Sigmoid colon (tissue), 4 donors: ENCODE measurements at regions not wholly inside any gene's neighbourhood (a gene's known extent, or its start where the extent isn't known, plus 50 kb on each side); places are given as distances from the start of the nearest gene placed in this dataset.

Experiments
- EP300 ChIP-seq, 4 donors: sonication (generic); formaldehyde crosslinking; IDR thresholded peaks; one replicate each; pipeline ENCODE4 v1.6.1; 2017; ENCODE audit warnings: antibody characterized with exemption in 4 of 4
- POLR2A ChIP-seq, 2 donors: fragments of 450-650 bp; IDR thresholded peaks; one replicate each; pipeline ENCODE4 v1.6.1; 2016; ENCODE audit warnings: antibody characterized with exemption in 2 of 2, mild to moderate bottlenecking in 2 of 2, moderate library complexity in 2 of 2
- POLR2AphosphoS5 ChIP-seq, 4 donors: sonication (generic); formaldehyde crosslinking; IDR thresholded peaks; one replicate each; pipeline ENCODE4 v1.6.1; 2017; ENCODE audit warnings: antibody characterized with exemption in 4 of 4
- TF ChIP-seq, protein P1 (sequence below), 4 experiments: fragments of 450-650 bp in 3 of 4; fragments of 200-600 bp in 1 of 4; IDR thresholded peaks; one replicate each; pipeline ENCODE4 v1.5.1; 2016 to 2019; ENCODE audit warnings: antibody characterized with exemption in 4 of 4, mild to moderate bottlenecking in 3 of 4, moderate library complexity in 2 of 4

- TF ChIP-seq, protein P1, sequence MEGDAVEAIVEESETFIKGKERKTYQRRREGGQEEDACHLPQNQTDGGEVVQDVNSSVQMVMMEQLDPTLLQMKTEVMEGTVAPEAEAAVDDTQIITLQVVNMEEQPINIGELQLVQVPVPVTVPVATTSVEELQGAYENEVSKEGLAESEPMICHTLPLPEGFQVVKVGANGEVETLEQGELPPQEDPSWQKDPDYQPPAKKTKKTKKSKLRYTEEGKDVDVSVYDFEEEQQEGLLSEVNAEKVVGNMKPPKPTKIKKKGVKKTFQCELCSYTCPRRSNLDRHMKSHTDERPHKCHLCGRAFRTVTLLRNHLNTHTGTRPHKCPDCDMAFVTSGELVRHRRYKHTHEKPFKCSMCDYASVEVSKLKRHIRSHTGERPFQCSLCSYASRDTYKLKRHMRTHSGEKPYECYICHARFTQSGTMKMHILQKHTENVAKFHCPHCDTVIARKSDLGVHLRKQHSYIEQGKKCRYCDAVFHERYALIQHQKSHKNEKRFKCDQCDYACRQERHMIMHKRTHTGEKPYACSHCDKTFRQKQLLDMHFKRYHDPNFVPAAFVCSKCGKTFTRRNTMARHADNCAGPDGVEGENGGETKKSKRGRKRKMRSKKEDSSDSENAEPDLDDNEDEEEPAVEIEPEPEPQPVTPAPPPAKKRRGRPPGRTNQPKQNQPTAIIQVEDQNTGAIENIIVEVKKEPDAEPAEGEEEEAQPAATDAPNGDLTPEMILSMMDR (IDR thresholded peaks at IDR 0.05), result no peak
- no peak for TF ChIP-seq POLR2A (IDR thresholded peaks at IDR 0.05)
- no peak for TF ChIP-seq POLR2AphosphoS5 (IDR thresholded peaks at IDR 0.05)
- TF ChIP-seq EP300 (IDR thresholded peaks at IDR 0.05), result no peak
These were observed 61.8 kb upstream of the SNX2 start for GRCh38 chr5:122713041-122713440.
